Ammon's horn (tissue), 1 donor: ENCODE measurements at regions not wholly inside any gene's neighbourhood (a gene's known extent, or its start where the extent isn't known, plus 50 kb on each side); places are given as distances from the start of the nearest gene placed in this dataset.
"Not testable (repeated sequence)": the region's sequence is repeated elsewhere in the genome, so short reads cannot be mapped to it uniquely, and the experiment has no call there.

ENCODE experiments used
- DNase-seq: peaks from one replicate; pipeline ENCODE4 v3.0.0-alpha.2; 2016; ENCODE audit warnings: low spot score

GRCh38 chr2:20130821-20131645 is 79.6 kb upstream of the LAPTM4A start:
- DNase-seq, result no peak

DNA sequence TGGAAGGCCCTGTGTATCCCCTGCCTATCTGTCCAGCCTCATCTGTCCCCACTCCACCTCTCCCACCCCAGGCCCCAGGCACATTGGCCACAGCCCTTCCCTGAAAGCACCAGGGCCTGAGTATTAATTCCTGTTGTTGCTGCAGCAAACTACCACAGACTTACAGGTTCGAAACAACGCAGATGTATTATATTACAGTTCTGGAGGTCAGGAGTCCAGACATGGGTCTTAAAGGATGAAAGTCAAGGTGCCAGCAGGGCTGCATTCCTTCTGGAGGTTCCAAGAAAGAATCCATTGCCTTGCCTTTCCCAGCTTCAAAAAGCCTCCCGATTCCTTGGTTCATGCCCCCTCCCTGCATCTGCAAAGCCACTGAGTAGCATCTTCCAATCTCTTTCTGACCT is 78.7 kb upstream of the LAPTM4A start:
- no peak for DNase-seq

DNA sequence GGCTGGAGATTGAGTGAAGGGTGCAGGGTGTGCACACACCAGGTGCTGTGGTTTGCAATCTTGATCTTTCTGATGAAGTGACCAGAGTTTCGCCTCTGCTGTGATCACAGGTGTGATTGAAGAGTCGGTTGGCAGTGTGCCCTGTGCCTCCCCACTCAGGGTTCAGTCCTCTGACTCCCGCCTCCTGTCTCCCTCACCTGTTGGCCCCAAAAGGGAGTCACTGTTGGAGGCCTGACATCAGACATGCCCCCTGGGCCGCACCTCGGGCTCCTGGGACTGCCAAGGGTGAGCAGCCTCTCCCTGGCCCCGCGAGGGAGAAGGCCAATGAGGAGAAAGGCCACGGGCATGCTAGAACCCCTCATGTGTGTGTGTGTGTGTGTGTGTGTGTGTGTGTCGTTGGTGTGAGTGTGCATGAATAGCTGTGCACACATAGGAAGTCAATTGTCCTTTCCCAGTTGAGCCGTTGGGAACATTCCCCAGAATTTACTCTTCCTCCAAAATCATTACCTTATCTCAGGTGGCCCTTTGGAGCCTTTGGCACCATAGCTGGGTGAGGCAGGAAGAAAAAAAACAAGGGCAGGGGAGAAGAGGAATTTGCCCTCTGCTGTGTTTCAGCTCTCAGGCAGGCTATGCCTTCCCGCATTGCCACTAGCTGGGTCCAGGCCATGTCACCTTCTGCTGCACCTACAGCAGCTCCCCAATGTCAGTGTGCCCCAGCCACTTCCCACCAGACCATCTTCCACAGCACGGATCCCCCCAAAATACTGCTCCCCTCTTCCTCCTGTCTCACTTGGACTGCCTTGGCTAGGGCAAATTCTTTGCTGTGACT is 78.1 kb upstream of the LAPTM4A start:
- no peak for DNase-seq

GRCh38 chr2:20128506-20129330 is 77.3 kb upstream of the LAPTM4A start:
- DNase-seq, result no peak

- DNase-seq, result no peak
Measured at GRCh38 chr2:20126469-20126868, 75.0 kb upstream of the LAPTM4A start.

GRCh38 chr2:20126040-20126439 is 74.6 kb upstream of the LAPTM4A start:
- DNase-seq, result no peak

DNA sequence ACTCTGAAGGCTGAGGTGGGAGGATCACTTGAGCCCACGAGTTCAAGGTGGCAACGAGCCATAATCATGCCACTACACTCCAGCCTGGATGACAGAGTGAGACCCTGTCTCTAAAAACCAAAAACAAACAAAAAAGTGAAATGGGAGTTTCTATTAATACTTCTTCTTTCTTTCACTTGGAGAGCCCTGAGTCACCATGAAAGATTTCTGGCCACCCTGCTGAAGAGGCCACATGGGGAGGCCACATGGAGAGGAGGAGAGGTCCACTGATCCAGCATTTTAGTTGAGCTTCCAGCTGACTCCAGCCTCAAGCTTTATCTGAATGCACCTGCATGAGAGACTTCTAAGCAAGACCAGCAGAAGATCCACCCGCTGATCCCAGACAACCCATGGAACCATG is 74.2 kb upstream of the LAPTM4A start:
- DNase-seq, result no peak

DNA sequence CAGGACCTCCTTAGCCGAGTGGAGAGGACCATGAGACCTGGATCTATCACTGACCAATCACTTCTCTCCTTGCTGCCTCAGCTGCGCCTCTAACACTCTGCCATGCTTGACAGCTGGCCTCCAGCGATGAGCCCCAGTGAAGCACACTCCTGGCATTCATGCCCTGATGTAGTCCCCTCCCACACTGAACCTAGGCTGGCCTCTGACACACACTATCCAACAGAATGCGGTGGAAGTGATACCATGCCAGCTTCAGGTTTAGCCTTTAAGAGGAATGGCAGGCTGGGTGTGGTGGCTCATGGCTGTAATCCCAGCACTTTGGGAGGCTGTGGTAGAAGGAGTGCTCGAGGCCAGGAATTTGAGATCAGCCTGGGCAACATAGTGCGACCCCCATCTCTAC is 73.7 kb upstream of the LAPTM4A start:
- no peak for DNase-seq

DNA sequence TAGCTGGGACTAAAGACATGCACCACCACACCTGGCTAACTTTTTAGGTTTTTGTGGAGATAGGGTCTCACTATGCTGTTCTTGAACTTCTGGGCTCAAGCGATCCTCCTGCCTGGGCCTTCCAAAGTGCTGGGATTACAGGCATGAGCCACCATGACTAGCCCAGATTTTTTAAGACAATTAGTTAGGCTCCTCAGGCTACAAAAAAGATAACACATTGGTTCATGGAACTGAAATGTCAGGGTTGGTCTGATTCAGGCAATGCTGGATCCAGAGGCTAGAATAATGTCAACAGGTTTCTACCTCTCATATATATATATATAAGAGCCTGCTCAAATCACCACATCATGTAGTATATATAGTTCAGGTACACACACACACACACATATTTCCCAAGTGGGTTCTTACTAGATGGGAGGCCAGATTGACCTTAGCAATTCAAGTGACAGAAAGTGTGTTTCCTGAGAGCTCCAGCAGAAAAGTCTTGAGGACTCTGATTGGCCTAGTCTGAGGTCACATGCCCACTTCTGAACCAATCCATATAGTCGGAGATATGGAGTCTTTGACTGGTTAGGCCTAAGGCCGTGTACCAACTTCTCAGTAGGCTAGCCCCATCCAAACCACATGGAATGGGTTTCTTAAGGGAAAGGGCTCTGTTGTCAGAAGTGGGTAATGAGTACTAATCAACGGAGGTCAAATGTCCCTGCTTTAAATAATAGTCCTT is 72.6 kb upstream of the LAPTM4A start:
- DNase-seq, result no peak

DNA sequence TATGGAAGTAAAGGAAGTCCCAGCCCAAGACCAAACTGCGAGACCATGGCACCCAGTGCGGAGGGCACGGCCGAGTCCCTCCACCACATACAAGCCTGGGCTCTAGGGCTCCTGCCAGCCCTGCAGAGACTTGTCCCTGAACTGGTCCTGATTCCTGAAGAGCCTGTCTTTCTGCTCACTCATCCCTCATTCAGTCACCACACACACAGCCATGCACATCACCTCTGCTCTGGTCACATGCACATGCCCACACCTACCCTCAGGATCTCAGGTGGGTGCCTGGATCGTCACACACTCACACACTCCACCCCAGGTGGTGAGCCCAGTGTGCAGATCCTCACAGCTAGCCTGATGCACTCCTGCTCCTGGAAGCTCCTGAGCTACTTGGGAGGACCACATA is 71.4 kb upstream of the LAPTM4A start:
- no peak for DNase-seq

DNA sequence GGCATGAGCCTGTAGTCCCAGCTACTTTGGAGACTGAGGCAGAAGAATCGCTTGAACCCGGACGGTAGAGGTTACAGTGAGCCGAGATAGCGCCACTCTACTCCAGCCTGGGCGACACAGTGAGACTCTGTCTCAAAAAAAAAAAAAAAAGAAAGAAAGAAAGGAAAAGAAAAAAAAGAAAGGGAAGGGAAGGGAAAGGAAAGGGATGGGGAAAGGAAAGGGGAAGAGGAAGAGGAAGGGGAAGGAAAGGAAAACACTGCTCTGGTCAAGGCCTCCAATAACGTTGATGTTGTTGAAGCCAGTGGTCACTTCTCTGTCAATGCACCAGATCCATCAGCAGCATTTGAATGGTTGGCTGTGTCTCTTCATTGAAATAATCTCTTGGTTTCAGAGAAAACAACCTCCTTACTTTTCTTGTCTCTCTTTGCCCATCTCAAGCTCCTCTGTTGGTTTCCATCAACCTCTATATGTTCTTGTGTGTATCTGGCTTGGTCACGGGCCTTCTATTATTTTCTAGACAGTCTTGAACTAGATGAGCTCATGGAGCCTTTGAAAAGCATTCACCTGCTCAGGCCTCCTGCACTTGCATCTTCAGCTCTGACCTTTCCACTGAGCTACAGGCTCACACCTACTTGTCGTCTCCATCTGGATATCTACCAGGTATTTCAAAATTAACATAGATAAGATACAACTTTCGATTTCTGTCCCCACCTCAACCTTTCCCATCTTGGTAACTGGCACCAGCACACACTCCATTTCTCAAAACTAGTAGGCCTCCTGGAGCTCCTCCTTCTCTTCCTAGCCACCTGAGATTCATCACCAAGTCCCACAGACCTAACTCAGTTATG is 69.4 kb upstream of the LAPTM4A start:
- no peak for DNase-seq

DNA sequence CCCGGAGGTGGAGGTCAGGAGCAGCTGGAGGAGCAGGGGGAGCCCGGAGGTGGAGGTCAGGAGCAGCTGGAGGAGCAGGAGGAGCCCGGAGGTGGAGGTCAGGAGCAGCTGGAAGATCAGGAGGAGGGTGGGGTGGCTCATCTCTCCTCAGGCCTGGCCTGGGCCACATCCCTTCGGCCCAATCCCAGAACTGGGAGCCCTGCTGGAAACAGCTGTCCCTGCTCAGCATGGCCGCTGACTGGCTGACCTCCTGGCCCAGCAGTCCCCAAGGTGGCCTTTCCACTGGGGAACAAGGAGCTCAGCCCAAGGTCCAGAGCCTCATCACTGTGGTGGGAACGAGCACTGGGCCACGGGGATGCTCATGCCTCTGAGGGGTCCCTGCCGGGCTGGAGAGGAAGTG is 66.6 kb upstream of the LAPTM4A start:
- DNase-seq, result no peak

DNA sequence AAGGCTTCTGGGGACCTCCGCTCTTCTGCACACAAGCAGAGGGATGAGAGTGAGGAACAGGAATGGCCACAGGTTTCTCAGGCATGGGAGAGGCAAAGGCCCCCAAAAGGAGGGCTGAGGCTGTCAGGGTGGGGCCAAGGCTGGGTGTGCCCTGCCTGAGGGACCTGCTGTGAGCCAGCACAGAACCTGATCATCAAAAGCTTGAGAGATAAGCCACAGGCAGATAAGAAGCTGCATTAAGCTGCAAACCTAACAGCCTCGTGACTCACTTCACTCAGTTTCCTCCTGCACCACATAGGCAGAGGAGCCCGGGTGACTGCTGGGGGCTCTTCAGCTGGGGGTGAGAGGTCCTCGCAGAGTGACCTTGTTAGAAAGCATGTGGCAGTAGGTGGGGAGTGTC is 64.5 kb upstream of the LAPTM4A start:
- no peak for DNase-seq

- DNase-seq, result no peak
Measured at GRCh38 chr2:20115374-20115773, 63.9 kb upstream of the LAPTM4A start.

GRCh38 chr2:20113986-20114938 is 62.8 kb upstream of the LAPTM4A start:
- DNase-seq, result no peak

DNA sequence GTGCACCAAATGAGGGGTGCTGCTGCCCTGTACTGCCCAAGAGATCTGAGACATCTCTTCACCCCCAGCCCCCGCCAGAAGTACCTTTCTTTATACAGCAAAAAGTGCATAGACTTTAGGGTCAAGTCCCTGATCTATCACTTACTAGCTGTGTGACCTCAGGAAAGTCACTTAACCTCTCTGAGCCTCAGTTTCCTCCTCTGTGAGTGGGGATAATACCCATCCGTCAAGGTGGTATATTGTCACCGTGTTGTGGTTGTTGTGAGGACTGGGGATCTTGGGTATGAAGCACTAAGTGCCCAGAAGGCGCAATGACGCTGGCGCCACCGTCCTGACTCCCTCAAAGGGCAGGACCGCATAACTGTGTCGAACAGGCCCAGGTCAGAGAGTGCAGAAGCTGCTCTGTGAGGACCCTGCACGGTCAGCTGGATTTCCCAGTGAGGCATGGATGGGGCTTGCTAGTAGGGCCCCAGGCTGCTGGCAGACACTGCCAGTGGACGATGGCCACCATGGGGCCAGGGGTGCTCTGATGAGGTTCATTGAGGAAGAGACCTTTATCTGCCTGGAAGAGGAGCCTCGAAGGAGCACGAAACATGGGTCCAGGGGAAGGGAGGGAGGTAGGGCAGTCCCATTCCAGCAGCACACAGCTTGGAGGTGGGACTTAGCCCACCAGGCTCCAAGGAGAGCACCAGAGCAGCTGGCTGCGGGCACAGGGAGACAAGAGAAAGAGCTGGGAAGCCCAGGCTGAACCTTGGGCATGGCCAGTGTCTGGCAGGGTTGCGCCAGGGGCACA is 61.8 kb upstream of the LAPTM4A start:
- DNase-seq, result no peak

- DNase-seq, result not testable (repeated sequence)
Measured at GRCh38 chr2:20112361-20112760, 60.9 kb upstream of the LAPTM4A start.

DNA sequence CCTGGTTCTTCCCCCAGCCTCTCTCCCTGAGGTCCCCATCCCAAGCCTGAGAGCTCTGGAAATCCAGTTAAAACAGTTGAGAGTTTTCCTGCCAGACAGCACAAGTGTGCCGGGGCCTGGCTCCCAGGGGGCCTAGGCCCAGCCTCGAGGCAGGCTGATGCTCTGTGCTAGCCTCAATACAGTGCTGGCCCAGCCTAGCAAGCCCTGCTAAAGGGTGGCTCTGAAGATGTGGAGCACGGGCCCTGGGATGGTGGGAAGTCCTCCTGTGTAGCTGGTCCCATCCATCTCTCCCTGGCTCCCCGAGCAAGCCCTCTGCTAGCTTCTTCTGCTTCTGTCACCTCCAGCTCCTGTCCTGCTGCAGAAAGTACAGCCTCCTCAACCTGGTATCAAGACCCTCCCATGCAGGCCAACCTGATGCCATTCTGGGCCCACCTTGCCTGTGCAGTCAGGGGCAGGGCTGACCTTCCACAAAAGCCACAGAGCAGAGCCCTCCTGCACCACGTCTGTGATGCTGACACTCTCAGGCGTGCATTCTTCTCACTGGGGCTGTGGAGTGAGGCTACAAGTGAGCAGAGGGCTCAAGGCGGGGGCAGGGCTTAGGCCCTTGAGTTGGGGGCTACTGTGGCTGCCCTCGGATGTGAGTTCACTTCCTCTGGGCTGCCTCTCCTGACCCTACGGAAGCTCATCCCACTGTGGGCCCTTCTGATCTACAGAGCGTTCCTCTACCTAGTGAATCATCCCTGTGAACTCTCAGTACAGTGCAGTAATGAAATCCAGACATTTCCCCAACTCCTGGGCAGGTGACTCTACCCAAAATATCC is 60.1 kb upstream of the LAPTM4A start:
- no peak for DNase-seq
